GM18499 (cell line): ENCODE measurements at regions not wholly inside any gene's neighbourhood (a gene's known extent, or its start where the extent isn't known, plus 50 kb on each side); places are given as distances from the start of the nearest gene placed in this dataset.

ENCODE experiments used
- ATAC-seq: cut with Tn5 transposase; IDR thresholded peaks from one replicate; pipeline ENCODE4 v1.9.1; 2021; ENCODE audit warnings: moderate number of reproducible peaks; ENCODE audit not compliant: insufficient read depth, unreplicated experiment

DNA sequence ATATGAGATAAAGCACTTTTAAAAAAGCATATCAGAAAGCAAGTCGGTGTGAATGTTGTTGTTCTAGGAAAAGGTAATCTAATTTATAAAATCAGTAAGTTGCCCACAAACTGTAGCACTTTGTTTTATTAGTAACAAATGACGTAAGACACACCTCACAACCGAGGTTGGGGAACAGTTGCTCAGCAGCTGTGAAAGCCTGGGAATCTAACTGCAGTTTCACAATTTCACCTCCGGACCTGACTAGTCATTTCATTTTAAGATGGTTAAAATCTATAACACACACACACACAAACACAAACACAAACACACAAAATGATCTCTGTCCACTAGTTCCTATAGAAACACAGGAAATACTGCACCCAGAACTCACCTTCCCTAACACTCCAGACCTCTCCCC lies 406.7 kb upstream of the NR2F2 start:
- ATAC-seq: no peak

GRCh38 chr15:95928822-95929221 lies 401.7 kb upstream of the NR2F2 start:
- no peak for ATAC-seq

DNA sequence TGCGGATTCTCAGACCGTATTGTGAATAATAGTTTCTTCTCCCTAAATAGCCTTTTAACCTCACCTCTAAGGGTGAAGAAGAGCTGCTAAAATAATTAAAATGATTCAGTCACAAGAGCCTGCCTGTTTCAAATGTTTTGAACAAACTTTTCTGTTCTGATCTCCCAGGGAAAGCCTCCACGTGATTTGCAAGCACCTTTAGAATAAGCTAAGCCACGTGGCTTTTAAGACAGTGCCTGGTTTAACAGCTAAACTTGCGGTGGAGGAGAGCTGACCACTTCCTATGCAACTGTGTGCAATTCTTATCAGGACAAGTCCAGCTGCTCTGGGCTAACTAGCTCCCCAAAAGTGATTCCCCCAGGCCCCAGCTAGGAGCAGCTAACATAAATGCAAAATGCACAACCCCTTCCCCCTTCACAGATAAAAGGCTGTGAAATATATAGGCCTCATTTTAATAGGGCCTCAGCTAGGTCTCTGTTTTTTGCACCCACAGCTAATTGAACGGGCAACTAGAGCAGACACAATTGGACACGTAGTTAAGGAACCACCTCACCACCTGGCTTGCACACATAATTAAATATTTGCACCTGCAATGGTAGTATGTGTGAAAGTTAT lies 401.2 kb upstream of the NR2F2 start:
- ATAC-seq: no peak

DNA sequence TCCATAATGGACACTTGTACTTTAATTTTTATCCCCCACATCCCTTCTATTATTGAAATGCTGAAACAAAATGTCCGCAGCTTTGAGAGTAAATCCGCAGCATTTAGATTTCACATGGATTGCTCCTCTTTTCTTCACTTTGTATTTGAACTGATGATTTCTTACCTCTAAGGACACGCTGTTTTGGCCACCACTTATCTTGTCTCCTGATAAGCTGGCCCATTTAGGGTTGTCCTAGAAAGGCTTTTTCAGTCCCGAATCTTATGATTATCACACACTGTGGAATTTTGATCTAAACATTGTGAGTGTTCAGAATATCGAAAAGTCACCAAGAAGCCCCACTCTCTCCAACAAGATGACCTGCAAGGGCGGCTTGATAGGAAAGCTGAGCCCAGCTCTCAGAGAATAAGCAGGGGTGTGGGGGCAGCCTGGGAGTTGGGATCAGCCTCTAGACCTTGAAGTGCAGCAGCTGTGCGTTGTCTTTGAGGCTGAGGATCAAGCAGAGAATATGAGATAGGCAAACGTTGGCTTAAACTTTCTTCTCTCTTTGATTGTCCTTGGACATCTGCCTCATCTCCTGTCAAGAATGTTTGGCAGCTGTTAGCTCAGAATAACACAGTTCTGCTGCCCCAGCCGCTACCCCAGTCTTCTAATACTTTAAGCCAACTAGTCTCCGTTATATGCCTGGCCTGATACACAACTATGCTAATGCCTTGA lies 399.7 kb upstream of the NR2F2 start:
- no peak for ATAC-seq

DNA sequence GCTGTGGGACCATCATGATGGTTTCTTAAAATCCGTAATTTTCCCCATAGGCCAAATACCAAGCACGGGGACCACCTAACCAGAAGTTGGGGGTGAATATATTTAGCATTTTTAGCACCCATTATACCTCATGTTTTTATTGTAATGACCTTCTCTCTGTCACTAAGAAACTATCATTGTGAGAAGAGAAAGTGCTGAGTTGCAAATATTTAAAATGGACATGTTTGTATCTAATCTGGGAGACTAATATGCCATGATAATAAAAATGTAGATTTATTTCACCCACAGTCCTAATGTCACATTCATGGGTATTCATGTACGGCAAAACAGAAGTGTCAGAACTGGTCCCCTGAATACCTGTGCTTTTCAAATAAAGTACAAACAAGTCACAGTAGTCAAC lies 398.9 kb upstream of the NR2F2 start:
- ATAC-seq: no peak

DNA sequence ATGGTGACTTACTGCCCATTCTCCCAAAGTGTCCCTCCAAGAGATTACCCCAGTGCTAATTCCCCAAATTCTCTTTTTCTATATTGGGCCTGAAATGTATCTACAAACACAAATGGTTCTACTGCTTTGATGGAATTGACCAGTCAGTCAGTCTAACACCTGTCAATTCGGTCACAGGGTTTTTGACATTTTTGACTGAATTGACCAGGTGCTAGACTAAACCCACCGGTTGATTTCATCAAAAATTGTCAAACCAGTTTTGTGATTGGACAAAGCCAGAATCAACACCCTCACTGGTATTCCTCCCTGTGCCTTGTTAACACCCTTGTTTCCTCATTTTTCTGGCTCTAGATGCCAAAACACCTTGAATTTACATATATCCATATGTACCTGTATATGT lies 398.4 kb upstream of the NR2F2 start:
- no peak for ATAC-seq

GRCh38 chr15:95932676-95933075 lies 397.8 kb upstream of the NR2F2 start:
- no peak for ATAC-seq

DNA sequence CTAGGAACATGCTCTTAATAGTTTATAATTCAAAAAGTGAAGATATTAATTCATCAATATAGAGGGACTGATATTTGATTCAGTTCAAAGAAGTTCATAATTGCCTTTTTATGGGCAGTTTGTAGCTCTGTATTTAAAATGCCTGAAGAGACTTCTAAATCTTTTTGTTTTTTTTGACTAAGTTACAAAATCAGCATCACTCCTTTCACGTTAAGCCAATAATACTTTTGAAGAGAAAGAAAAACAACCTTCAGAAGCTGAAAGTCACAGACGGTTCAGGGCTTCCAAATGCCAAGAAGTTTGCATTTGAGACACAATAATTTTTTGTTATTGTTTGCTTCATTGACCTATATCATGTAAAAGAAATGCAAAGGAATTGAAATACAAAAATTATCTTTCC lies 394.6 kb upstream of the NR2F2 start:
- no peak for ATAC-seq

- no peak for ATAC-seq
Observed at GRCh38 chr15:95937128-95937528, 393.4 kb upstream of the NR2F2 start.

DNA sequence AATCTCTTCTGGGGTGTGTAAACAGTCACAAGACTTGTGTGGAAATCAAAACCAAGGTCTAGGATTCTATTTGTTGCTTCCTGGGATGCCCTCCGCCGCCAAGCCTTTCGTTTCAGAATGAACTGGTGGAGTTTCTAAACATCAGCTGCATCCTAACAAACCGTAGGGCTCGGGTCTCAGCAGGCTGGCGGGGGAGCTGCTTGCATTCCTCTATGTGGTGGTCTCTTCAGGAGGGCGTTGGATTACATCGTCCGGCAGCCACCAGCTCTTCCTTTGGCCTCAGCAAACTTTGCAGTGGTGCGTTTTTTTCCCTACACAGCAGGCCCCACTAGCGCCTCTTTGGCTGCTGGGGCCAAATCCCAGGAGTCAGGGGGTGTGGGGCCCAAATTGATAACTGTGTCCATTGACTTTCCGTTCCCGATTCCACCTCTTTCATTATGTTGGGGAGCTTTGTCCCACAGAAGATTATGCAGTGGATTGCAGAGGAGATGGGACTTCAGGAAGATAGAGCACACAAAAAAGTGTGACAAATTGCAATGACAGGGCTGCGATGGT lies 390.0 kb upstream of the NR2F2 start:
- no peak for ATAC-seq

DNA sequence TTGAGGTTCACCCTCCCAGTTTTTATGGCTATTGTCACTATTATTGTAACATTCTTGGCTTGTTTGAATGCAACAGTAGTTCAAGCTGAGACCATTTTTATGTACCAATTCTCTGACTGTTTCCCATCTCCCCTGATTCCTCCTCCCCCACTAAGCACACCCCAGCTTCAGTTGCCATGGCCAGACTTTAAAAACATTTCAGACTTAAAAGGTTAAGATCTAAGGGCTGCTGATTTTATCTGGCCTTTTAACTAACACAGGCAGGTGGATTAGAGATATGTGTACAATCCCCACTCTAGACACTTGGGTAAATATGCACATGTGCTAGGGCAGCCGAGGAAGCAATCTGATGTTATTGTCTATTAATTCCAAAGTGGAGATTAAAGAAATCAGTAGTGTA lies 386.3 kb upstream of the NR2F2 start:
- ATAC-seq: no peak

DNA sequence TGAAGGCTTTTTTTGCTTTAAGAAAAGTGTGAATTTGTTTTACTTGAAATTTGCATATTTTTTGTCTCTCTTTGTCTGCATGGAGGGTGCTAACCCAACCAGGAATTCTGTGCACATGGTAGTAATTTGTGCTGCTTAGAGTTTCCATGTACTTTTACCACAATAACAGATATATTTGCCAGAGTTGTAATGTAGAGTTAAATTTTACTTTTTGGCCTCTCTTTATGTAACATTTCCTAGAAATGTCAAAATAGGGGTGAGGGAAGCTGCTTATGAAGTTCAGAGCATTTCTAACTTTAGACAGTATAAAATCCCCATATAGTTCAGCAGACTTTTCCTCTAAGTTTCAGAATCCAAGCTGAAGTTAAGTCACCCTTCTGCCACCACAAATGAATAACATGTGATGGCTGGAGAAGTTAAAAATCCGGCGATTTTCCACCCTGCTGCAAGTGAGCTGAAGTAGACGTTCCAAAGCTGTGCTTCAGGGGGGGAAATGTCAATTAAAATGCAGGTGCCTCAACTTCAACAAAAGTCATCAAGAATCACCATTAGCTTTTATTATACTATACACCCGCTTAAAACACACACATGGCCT lies 385.7 kb upstream of the NR2F2 start:
- no peak for ATAC-seq

DNA sequence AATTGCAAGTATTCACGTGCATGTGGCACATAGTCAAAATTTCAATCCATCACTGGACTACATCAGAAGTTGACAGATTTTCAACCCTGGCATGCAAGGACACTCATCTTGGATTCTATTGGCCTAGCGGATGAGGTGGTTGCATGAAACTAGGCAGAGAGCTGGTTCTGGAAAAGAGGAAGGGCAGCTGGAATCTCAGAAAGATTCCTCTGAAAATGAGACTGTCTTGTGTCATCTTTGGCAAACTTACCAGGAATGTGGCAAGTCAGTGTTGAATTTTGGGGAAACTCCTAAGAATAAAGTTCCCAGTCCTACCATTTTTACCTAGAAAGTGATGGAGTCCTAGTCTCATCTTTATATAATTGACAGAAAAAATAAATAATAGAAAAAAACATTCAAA lies 384.3 kb upstream of the NR2F2 start:
- ATAC-seq: no peak

DNA sequence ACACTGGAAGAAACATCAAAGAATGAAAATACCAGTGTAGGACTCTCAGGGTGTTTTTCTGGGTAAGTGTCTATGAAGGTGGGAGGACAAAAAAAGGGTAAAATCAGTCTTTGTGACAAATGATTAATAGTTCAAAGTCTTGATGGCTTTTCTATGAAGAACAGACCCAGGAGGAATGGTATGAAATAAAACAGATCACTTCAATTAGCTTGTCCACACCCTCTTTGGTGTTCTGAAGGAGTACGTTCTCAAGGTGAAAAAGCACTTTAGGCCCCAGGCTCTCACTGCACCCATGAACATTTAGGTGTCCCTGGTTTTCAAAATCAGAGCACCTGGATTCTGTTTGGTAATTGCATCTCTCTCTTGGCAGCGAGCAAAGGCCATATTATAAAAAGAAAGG lies 383.6 kb upstream of the NR2F2 start:
- no peak for ATAC-seq

- no peak for ATAC-seq
Observed at GRCh38 chr15:95948411-95948810, 382.1 kb upstream of the NR2F2 start.

- ATAC-seq: no peak
Observed at GRCh38 chr15:95953032-95953431, 377.5 kb upstream of the NR2F2 start.

DNA sequence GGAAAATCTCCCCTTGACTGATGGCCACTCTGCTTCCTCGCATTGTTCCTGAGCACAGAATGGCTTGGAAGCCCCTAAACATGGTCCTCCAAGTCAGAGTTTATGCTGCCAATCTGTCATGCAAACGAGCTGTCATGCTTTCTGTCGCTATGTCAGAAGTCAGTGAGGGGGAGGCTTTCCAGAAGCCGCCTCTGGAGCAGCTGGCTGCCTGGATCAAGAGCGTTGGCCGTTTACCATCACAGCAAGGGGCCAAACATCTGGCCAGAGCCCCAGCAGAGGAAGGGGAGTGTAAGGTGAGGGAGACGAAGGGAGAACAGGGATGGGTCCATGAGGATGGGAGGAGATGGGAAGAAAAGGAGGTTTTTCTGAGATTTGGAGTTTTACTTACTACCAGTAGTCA lies 372.6 kb upstream of the NR2F2 start:
- ATAC-seq: no peak

DNA sequence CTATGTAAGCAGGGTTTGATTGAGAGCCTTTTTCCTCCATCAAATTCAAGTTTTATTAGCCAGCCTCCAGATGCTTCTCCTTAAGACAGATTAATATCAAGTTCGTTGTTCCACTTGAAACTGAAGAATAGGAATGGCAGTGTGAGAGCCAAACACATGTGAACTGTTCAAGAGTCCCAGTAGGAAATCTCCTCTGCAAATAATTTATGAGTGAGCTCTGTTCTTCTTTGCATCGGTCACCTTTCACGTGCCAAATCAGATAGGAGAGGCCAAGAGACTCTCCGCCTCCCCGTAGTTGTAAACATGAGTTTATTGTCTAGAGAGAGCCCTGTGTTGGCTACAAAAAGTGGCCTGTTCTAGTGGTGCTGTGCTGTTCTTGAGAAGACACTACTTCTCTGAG lies 372.1 kb upstream of the NR2F2 start:
- ATAC-seq: no peak

DNA sequence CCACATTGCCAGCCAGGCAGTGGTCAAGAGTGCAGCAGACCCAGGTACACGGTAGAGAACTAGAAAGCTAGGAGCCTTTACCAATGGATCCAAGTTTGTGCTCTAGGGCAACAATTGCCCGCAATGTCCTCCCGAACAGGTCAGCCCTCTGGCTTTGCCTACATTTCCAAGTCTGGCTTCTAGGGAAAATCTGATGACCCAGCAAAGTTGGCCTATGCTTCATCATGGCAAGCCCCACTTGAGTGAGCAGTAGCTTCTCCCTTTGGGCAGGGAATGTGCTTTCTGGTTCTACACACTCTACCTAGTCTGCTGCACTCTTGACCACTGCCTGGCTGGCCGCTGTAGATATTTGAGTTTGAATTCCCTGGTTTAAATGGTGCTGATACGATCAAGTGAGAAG lies 361.6 kb upstream of the NR2F2 start:
- ATAC-seq: no peak

DNA sequence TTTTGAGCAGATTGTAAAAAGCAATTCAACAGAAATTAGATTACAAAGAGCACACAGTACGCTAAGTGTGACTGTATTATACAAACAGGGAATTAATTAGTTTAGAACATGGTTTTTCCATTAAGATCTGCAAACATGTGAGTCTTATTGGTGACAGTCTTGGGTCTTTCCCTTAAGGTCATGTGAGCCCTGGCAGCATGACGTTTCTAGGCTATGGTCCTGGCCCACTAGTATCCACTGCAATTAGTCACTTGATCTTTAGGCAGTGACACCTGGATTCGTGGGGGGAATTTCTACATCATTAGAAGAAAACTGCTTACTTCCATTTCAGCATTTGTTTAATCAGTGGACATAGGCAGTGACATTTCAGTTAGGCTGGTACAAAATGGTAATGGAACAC lies 360.2 kb upstream of the NR2F2 start:
- no peak for ATAC-seq

- ATAC-seq: no peak
Observed at GRCh38 chr15:95972041-95972553, 358.4 kb upstream of the NR2F2 start.
